ENCODE measurements at regions not wholly inside any gene's neighbourhood (a gene's known extent, or its start where the extent isn't known, plus 50 kb on each side); places are given as distances from the start of the nearest gene placed in this dataset.

DNA sequence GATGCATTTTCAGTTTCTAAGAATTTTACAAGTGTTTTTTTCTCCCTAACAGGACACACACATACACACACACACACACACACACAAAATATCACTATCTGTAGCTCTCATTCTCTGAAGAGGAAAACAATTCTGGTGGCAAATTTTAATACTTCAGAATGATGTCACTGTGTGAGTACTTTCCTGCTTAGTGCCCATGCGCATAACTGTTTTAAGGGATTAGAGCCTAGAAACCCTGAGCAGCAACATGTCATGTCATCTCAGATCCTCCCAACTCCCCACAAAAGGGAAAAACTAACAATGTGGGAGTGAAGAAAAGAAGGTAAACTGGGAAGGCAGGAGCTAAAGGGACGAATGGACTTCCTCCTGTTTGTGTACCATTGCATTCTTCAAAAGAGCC is 401.2 kb downstream of the SPRY2 start:
- H3K4me1 ChIP-seq (ENCODE audit: control insufficient read depth, insufficient read depth, low read length) = peaks cover 20% of the 10 kb centered on the region
- peak overlapping the region; percentile 79 for H2BK120ac ChIP-seq (ENCODE audit: low read depth, low read length)
- ChIA-PET CTCF (no interaction called here), POLR2A (ENCODE audit: unreplicated experiment) (no interaction called here)
- H3K18ac ChIP-seq (ENCODE audit: low read depth, low read length) = peak overlapping the region; percentile 85; the same call in 1 of the 2 replicates
- peak overlapping the region; percentile 83; the same call in 1 of the 2 replicates for H2AK5ac ChIP-seq (ENCODE audit: low read depth, low read length)
- no peak for TF ChIP-seq MAFK (IDR thresholded peaks at IDR 0.05; ENCODE audit: low read depth, low read length)
- TF ChIP-seq BHLHE40 (IDR thresholded peaks at IDR 0.05; ENCODE audit: low read depth, low read length) = no peak
- no peak for TF ChIP-seq MXI1 (IDR thresholded peaks at IDR 0.05; ENCODE audit: borderline replicate concordance, low read depth, low read length)
- TF ChIP-seq RCOR1 (IDR thresholded peaks at IDR 0.05; ENCODE audit: insufficient replicate concordance, low read length) = no peak
- no peak for TF ChIP-seq POLR2A (IDR thresholded peaks at IDR 0.05; ENCODE audit: low read depth, low read length)
- TF ChIP-seq, protein P1, sequence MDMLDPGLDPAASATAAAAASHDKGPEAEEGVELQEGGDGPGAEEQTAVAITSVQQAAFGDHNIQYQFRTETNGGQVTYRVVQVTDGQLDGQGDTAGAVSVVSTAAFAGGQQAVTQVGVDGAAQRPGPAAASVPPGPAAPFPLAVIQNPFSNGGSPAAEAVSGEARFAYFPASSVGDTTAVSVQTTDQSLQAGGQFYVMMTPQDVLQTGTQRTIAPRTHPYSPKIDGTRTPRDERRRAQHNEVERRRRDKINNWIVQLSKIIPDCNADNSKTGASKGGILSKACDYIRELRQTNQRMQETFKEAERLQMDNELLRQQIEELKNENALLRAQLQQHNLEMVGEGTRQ (IDR thresholded peaks at IDR 0.05; ENCODE audit: low read depth, low read length) = no peak
- no peak for TF ChIP-seq RAD21 (IDR thresholded peaks at IDR 0.05; ENCODE audit: low read length)
- no peak for TF ChIP-seq RFX5 (IDR thresholded peaks at IDR 0.05; ENCODE audit: low read depth, low read length)
- TF ChIP-seq MAZ (IDR thresholded peaks at IDR 0.05; ENCODE audit: borderline replicate concordance, low read depth, low read length) = no peak
- TF ChIP-seq NFE2L2 (IDR thresholded peaks at IDR 0.05; ENCODE audit: low read depth, low read length) = no peak
- TF ChIP-seq CHD1 (IDR thresholded peaks at IDR 0.05; ENCODE audit: low read depth, low read length) = no peak
- TF ChIP-seq FOS (IDR thresholded peaks at IDR 0.05; ENCODE audit: low read depth, low read length) = no peak
- no peak for TF ChIP-seq CEBPB (IDR thresholded peaks at IDR 0.05; ENCODE audit: low read depth, low read length)
- no peak for TF ChIP-seq SMC3 (IDR thresholded peaks at IDR 0.05; ENCODE audit: low read depth, low read length)
- TF ChIP-seq, protein P2, sequence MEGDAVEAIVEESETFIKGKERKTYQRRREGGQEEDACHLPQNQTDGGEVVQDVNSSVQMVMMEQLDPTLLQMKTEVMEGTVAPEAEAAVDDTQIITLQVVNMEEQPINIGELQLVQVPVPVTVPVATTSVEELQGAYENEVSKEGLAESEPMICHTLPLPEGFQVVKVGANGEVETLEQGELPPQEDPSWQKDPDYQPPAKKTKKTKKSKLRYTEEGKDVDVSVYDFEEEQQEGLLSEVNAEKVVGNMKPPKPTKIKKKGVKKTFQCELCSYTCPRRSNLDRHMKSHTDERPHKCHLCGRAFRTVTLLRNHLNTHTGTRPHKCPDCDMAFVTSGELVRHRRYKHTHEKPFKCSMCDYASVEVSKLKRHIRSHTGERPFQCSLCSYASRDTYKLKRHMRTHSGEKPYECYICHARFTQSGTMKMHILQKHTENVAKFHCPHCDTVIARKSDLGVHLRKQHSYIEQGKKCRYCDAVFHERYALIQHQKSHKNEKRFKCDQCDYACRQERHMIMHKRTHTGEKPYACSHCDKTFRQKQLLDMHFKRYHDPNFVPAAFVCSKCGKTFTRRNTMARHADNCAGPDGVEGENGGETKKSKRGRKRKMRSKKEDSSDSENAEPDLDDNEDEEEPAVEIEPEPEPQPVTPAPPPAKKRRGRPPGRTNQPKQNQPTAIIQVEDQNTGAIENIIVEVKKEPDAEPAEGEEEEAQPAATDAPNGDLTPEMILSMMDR (conservative IDR thresholded peaks at IDR 0.05; ENCODE audit: low read depth, low read length) = no peak
- TF ChIP-seq, protein P3, sequence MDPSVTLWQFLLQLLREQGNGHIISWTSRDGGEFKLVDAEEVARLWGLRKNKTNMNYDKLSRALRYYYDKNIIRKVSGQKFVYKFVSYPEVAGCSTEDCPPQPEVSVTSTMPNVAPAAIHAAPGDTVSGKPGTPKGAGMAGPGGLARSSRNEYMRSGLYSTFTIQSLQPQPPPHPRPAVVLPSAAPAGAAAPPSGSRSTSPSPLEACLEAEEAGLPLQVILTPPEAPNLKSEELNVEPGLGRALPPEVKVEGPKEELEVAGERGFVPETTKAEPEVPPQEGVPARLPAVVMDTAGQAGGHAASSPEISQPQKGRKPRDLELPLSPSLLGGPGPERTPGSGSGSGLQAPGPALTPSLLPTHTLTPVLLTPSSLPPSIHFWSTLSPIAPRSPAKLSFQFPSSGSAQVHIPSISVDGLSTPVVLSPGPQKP (IDR thresholded peaks at IDR 0.05; ENCODE audit: borderline replicate concordance, low read depth, low read length) = no peak
- no peaks in the 10 kb centered on the region for H3K9me3 ChIP-seq (ENCODE audit: control insufficient read depth, insufficient read depth, low read length)
- H3K56ac ChIP-seq (ENCODE audit: extremely low read depth, insufficient read depth, low read length) = no peak overlapping the region
- H3K4me3 ChIP-seq (ENCODE audit: insufficient read depth, low read depth, low read length) = no peak overlapping the region
- no peaks in the 10 kb centered on the region for H4K20me1 ChIP-seq (ENCODE audit: insufficient read depth, low read length)
- H2BK5ac ChIP-seq (ENCODE audit: low read depth, low read length, poor library complexity, severe bottlenecking) = peak overlapping the region; percentile 26
- H4K5ac ChIP-seq (ENCODE audit: low read depth, low read length) = no peak overlapping the region
- H2AFZ ChIP-seq (replicated peaks; ENCODE audit: low read length, poor library complexity) = peak overlapping the region; percentile 76
- no TSS peak for BruUV-seq (replicated peaks)
- peak overlapping the region; percentile 84; the same call in 1 of the 2 replicates for H2BK20ac ChIP-seq (ENCODE audit: low read depth, low read length)
- peak overlapping the region; percentile 70 for H4K91ac ChIP-seq (ENCODE audit: insufficient read depth, low read depth, low read length)
- H2AK9ac ChIP-seq (replicated peaks; ENCODE audit: low read depth, low read length, poor library complexity) = no peak overlapping the region
- peak overlapping the region; percentile 40; the same call in 2 of the 3 replicates for H2BK15ac ChIP-seq (ENCODE audit: low read depth, low read length)
- no peaks in the 10 kb centered on the region for H3K27me3 ChIP-seq (ENCODE audit: control insufficient read depth, insufficient read depth, low read length)
- H3K23ac ChIP-seq (ENCODE audit: low read depth, low read length) = peak overlapping the region; percentile 55; the same call in 1 of the 2 replicates
- no peaks in the 10 kb centered on the region for H3K36me3 ChIP-seq (ENCODE audit: control insufficient read depth, insufficient read depth, low read length)
- no peak overlapping the region for H3K27ac ChIP-seq (ENCODE audit: insufficient read depth, low read length)
- H3K4me2 ChIP-seq (ENCODE audit: low read depth, low read length) = no peak overlapping the region
- peak overlapping the region in 1 of 2 experiments; percentile 6; a peak in 1 of 4 replicates for H4K8ac ChIP-seq (ENCODE audit: low read depth in 2 of 2, low read length in 2 of 2)
- dilution Hi-C loops (cut with HindIII; ENCODE audit: low sequenced_read_pairs, unreplicated experiment) = no loop called here
- H3K4ac ChIP-seq (ENCODE audit: low read depth, low read length) = peak overlapping the region; percentile 47; the same call in 1 of the 2 replicates
- peak overlapping the region; percentile 89 for H3K14ac ChIP-seq (replicated peaks; ENCODE audit: low read depth, low read length)
- no CpG with 5 or more reads among the region's 2 CpGs for WGBS, 2 experiments (ENCODE audit: extremely low coverage in 2 of 2, insufficient read length in 1 of 2)
- no peak overlapping the region for H3K9ac ChIP-seq (ENCODE audit: low read depth, low read length)
- in situ Hi-C loops (cut with MboI; ENCODE audit: low sequenced_read_pairs) = loop anchor here (10.0 kb wide), 2 partner anchors 155 to 395 kb away; no protein-coding TSS in a partner anchor
- ATAC-seq (ENCODE audit: low read depth) (no peak), DNase-seq (no peak)
- H3K9me1 ChIP-seq (ENCODE audit: insufficient read depth, low read length) = 0 out of 2 replicates have a peak, but pooled peaks cover 2% of the 10 kb centered on the region
- 0 out of 4 replicates have a peak, but pooled peaks cover 0 to 4% of the 10 kb centered on the region in 2 experiments for H3K79me1 ChIP-seq (ENCODE audit: low read depth in 1 of 2, low read length in 2 of 2)
- intact Hi-C loops (cut with micrococcal nuclease) = loop anchor here (5.0 kb wide), 2 partner anchors 143 to 193 kb away; no protein-coding TSS in a partner anchor

All from IMR-90 (cell line).